CD4-positive, alpha-beta memory T cell (primary cell): ENCODE measurements at regions not wholly inside any gene's neighbourhood (a gene's known extent, or its start where the extent isn't known, plus 50 kb on each side); places are given as distances from the start of the nearest gene placed in this dataset.

Experiments used
- CTCF ChIA-PET: fragments of 350-600 bp; sonication (Branson Sonifier 250); formaldehyde crosslinking; loops from one replicate; lab custom pipeline; 2021; ENCODE audit warnings: inconsistent platforms; ENCODE audit not compliant: partially characterized antibody; lab: Charles Lee
- POLR2A ChIA-PET: fragments of 350-600 bp; sonication (Branson Sonifier 250); formaldehyde crosslinking; loops from one replicate; lab custom pipeline; 2021; ENCODE audit not compliant: partially characterized antibody; lab: Charles Lee
- DNase-seq, 5 donors: peaks; one replicate each; pipeline versions ENCODE4 v3.0.0 to v3.0.0-alpha.2; 2020 to 2022; ENCODE audit warnings: mixed read lengths in 1 of 5
- H3K27ac ChIP-seq: one replicate; pipeline ENCODE4 v1.7.0; 2013; ENCODE audit warnings: low read depth, low read length
- H3K27me3 ChIP-seq: 2 replicates; pipeline ENCODE4 v1.7.0; 2013; ENCODE audit warnings: mild to moderate bottlenecking, low read length, moderate library complexity; ENCODE audit not compliant: insufficient read depth
- H3K36me3 ChIP-seq: 2 replicates; pipeline ENCODE4 v1.7.0; 2013; ENCODE audit warnings: mild to moderate bottlenecking, low read length, moderate library complexity; ENCODE audit not compliant: insufficient read depth
- H3K4me1 ChIP-seq: 2 replicates; pipeline ENCODE4 v1.7.0; 2013; ENCODE audit warnings: mild to moderate bottlenecking, low read length, moderate library complexity; ENCODE audit not compliant: insufficient read depth
- H3K4me3 ChIP-seq, 2 donors: one replicate each; pipeline ENCODE4 v1.7.0; 2013; ENCODE audit warnings: low read length in 2 of 2, mild to moderate bottlenecking in 1 of 2
- H3K9me3 ChIP-seq, 2 donors: one replicate each; pipeline ENCODE4 v1.7.0; 2013; ENCODE audit warnings: low read length in 2 of 2, control low read depth in 1 of 2; ENCODE audit not compliant: control insufficient read depth in 1 of 2
- H3K27ac Mint-ChIP-seq, 7 donors: one replicate each; pipeline ENCODE4 v1.8.0; 2020 to 2021; ENCODE audit warnings: mixed read lengths in 7 of 7, mild to moderate bottlenecking in 6 of 7, inconsistent platforms in 3 of 7, moderate library complexity in 3 of 7
- H3K27me3 Mint-ChIP-seq, 2 donors: one replicate each; pipeline ENCODE4 v1.8.0; 2020 to 2021; ENCODE audit warnings: mixed read lengths in 2 of 2
- H3K36me3 Mint-ChIP-seq, 2 donors: one replicate each; pipeline ENCODE4 v1.8.0; 2020 to 2021; ENCODE audit warnings: mixed read lengths in 2 of 2, inconsistent platforms in 1 of 2, mild to moderate bottlenecking in 1 of 2
- H3K4me1 Mint-ChIP-seq, 4 donors: one replicate each; pipeline ENCODE4 v1.8.0; 2020 to 2021; ENCODE audit warnings: mixed read lengths in 4 of 4, mild to moderate bottlenecking in 1 of 4
- H3K4me3 Mint-ChIP-seq, 8 donors: one replicate each; pipeline ENCODE4 v1.8.0; 2020 to 2021; ENCODE audit warnings: mixed read lengths in 8 of 8, mild to moderate bottlenecking in 7 of 8, moderate library complexity in 6 of 8, inconsistent platforms in 3 of 8
- H3K9me3 Mint-ChIP-seq, 8 donors: one replicate each; pipeline ENCODE4 v1.8.0; 2020 to 2021; ENCODE audit warnings: mixed read lengths in 8 of 8, mild to moderate bottlenecking in 5 of 8, inconsistent platforms in 3 of 8, moderate library complexity in 1 of 8
- intact Hi-C: fragments of 100-400 bp; cut with micrococcal nuclease; formaldehyde crosslinking; loops from one replicate; pipeline ENCODE4 v1.15.1; 2023

DNA sequence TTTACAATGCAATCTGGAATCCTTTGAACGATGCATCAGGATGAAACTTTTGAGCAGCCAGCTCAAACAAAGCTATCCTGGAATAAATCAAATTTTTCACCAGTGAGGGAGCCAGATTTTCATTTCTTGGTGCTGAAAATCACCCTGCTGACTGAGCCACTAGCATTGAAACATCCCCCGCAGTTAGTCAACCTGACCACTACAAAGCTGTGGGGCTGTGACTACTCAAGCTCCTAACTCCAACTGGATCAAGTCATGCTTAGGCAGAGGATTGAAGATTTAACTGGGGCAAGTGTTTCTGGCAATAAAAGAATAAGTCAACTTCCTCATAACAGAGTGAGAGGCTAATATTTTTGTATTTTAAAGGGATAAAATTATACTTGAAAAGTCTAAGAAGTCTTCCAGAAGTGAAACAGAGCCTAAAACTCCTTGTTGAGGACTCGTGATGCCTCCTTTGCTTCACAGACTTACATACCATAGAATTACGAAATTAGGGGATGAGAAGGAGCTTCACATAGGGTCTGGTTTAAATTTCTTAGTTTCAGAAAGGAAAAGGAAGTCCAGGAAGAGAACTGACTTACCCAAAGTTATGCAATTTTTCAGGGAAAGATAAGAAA is 177.8 kb downstream of the SERPINI1 start:
- H3K9me3 Mint-ChIP-seq = peaks cover 0 to 2% (median 0%) of the 10 kb centered on the region in 8 donors
- no peak overlapping the region for H3K27ac Mint-ChIP-seq
- ChIA-PET POLR2A (no interaction called here), CTCF (no interaction called here)
- H3K36me3 Mint-ChIP-seq = no peaks in the 10 kb centered on the region
- H3K27me3 Mint-ChIP-seq = peaks cover 4 to 9% of the 10 kb centered on the region in 2 donors
- Histone ChIP-seq H3K36me3 (no peaks in the 10 kb centered on the region), H3K4me1 (no peaks in the 10 kb centered on the region), H3K27me3 (no peaks in the 10 kb centered on the region), H3K4me3 (no peak overlapping the region), H3K27ac (no peak overlapping the region), H3K9me3 (no peaks in the 10 kb centered on the region)
- no peak for DNase-seq
- H3K4me3 Mint-ChIP-seq = no peak overlapping the region
- intact Hi-C loops = no loop called here
- H3K4me1 Mint-ChIP-seq = no peaks in the 10 kb centered on the region

DNA sequence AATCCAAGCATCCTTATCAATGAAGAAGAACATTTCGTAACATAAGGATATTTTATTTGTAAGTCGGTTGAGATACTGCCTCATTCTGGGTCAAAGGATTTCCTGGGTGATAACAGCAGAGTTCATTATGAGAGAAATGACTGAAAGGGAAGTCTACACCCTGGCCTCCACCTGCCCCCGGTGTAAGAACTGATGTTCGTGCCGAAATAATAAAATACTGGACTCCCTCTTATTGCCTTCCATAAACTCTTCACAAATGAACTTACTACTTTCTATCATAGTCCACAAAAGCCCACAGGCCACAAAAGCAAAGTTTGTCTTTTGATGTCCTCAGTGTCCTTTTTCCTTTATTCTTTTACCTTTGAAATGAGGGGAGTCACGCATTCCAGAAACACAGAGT is 174.4 kb downstream of the SERPINI1 start:
- Mint-ChIP-seq H3K4me3 (no peak overlapping the region), H3K36me3 (no peaks in the 10 kb centered on the region), H3K27me3 (peaks cover 4 to 9% of the 10 kb centered on the region in 2 donors), H3K4me1 (no peaks in the 10 kb centered on the region), H3K9me3 (peaks cover 0 to 2% (median 0%) of the 10 kb centered on the region in 8 donors), H3K27ac (no peak overlapping the region)
- intact Hi-C loops = no loop called here
- Histone ChIP-seq H3K36me3 (no peaks in the 10 kb centered on the region), H3K9me3 (no peaks in the 10 kb centered on the region), H3K27ac (no peak overlapping the region), H3K4me3 (no peak overlapping the region), H3K27me3 (no peaks in the 10 kb centered on the region), H3K4me1 (no peaks in the 10 kb centered on the region)
- no peak for DNase-seq
- POLR2A ChIA-PET = no interaction called here
- CTCF ChIA-PET = no interaction called here

DNA sequence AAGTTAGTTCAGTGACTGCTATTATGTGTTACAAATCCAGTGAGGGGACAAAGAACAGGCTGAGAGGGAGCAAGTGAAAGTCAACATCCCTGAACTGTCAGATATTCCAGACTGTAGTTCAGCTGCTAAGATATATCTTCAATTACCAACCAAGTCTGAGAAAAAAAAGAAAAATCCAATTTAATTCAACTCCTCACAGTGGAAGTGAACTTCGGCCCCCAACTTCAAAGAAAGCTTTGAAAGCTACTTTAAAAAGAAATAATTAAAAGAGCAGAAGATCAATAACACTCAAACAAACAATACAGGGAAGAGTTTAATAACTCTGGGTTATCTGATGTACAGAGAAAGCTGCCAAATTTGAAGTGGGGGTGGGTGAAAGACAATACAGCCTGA is 174.0 kb downstream of the SERPINI1 start:
- Histone ChIP-seq H3K9me3 (no peaks in the 10 kb centered on the region), H3K4me3 (no peak overlapping the region), H3K27me3 (no peaks in the 10 kb centered on the region), H3K36me3 (no peaks in the 10 kb centered on the region), H3K27ac (no peak overlapping the region), H3K4me1 (no peaks in the 10 kb centered on the region)
- Mint-ChIP-seq H3K36me3 (no peaks in the 10 kb centered on the region), H3K27ac (no peak overlapping the region), H3K4me1 (no peaks in the 10 kb centered on the region), H3K9me3 (peaks cover 0 to 2% (median 0%) of the 10 kb centered on the region in 8 donors), H3K4me3 (no peak overlapping the region), H3K27me3 (peaks cover 4 to 9% of the 10 kb centered on the region in 2 donors)
- intact Hi-C loops = no loop called here
- DNase-seq = no peak
- POLR2A ChIA-PET = no interaction called here
- CTCF ChIA-PET = no interaction called here

DNA sequence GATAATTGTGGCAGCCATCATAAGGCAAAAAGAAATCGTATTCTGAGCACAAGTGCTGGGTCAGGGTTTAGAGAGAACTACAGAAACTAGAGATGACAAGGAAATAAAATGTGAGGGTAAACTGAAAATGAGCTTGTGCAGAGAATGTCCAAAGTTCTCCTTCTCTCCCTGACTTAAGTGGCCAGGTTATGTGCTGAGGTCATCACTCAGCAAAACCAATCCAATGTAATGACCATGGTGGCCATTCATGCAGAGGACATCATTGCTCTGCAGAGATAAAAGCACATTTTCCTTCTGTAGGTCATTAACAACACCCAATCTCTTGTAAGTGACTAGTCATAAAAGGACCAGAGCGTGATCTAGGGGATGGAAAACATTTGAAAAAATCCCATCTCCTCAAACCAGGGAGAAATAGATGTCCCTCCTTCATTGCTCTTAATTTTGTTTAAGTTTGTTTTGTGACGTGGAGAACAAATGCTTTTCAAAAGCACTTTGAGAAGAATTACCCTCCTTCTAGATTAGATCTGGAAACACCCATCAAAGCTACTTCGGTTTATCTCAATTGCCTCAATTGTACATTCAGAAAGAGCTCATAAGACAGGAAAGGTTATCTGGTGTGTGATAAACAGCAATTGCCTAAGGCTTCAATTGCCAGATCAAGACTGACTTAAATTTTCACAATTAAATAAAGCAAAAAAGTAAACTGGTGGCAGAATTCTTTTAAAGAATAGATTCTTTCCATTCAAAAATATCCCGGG is 173.4 kb downstream of the SERPINI1 start:
- no peaks in the 10 kb centered on the region for H3K36me3 ChIP-seq
- ChIA-PET CTCF (no interaction called here), POLR2A (no interaction called here)
- no peak for DNase-seq
- H3K4me3 ChIP-seq = no peak overlapping the region
- intact Hi-C loops = no loop called here
- H3K9me3 ChIP-seq = no peaks in the 10 kb centered on the region
- H3K4me1 ChIP-seq = no peaks in the 10 kb centered on the region
- no peaks in the 10 kb centered on the region for H3K4me1 Mint-ChIP-seq
- H3K27me3 ChIP-seq = no peaks in the 10 kb centered on the region
- H3K4me3 Mint-ChIP-seq = no peak overlapping the region
- H3K9me3 Mint-ChIP-seq = peaks cover 0 to 2% (median 0%) of the 10 kb centered on the region in 8 donors
- H3K27ac Mint-ChIP-seq = no peak overlapping the region
- no peaks in the 10 kb centered on the region for H3K36me3 Mint-ChIP-seq
- H3K27ac ChIP-seq = no peak overlapping the region
- H3K27me3 Mint-ChIP-seq = peaks cover 5 to 10% of the 10 kb centered on the region in 2 donors

DNA sequence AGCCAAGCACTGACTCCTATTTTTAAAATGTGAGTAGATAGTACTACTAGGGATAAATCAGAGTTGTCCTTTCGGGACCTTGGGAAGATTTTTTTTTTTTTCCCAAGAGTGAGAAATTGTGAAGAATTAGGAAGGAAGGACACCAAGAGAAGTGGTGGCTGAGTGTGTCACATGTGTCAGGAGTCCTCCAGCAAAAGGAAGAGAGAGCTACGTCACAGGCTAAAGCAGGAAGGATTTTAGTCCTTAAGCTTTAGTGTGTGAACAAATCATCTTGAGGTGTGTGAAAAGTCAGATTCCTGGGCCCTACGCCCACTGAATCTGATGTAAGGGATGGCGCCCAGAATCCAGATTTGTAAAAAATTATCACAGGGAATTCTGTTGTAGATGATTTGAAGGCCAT is 172.7 kb downstream of the SERPINI1 start:
- intact Hi-C loops = no loop called here

DNA sequence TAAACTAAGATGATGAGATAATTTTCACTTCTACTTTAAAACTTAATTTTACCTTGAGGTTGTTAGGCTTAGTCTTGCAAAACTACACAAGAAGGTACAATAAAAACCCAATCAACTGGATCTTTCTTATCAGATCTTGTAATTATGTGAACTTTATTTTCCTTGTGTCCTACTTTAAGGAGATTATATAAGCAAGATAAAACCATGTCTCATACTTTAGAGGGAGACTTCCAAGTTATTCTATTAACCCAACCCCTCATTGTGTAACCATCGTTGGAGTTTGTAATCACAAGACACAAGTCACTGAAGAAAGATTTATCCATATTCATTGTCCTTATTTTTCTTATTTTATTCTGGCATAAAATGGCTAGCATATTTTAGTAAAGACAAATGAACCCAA is 165.6 kb downstream of the SERPINI1 start:
- Mint-ChIP-seq H3K27me3 (peaks cover 2 to 4% of the 10 kb centered on the region in 2 donors), H3K36me3 (no peaks in the 10 kb centered on the region), H3K9me3 (no peaks in the 10 kb centered on the region), H3K4me1 (no peaks in the 10 kb centered on the region), H3K27ac (no peak overlapping the region), H3K4me3 (no peak overlapping the region)
- H3K9me3 ChIP-seq = no peaks in the 10 kb centered on the region
- intact Hi-C loops = no loop called here
- H3K27ac ChIP-seq = no peak overlapping the region
- H3K4me1 ChIP-seq = no peaks in the 10 kb centered on the region
- CTCF ChIA-PET = no interaction called here
- no peaks in the 10 kb centered on the region for H3K27me3 ChIP-seq
- H3K4me3 ChIP-seq = no peak overlapping the region
- no peaks in the 10 kb centered on the region for H3K36me3 ChIP-seq
- no peak for DNase-seq
- POLR2A ChIA-PET = no interaction called here

More for the DNA sequence above, 172.7 kb downstream of the SERPINI1 start:
- DNase-seq = no peak
- Mint-ChIP-seq H3K27ac (no peak overlapping the region), H3K27me3 (peaks cover 6 to 13% of the 10 kb centered on the region in 2 donors), H3K36me3 (no peaks in the 10 kb centered on the region), H3K9me3 (peaks cover 0 to 2% (median 0%) of the 10 kb centered on the region in 8 donors), H3K4me3 (no peak overlapping the region), H3K4me1 (no peaks in the 10 kb centered on the region)
- ChIA-PET CTCF (no interaction called here), POLR2A (no interaction called here)
- Histone ChIP-seq H3K27me3 (no peaks in the 10 kb centered on the region), H3K4me3 (no peak overlapping the region), H3K9me3 (no peaks in the 10 kb centered on the region), H3K4me1 (no peaks in the 10 kb centered on the region), H3K36me3 (no peaks in the 10 kb centered on the region), H3K27ac (no peak overlapping the region)

DNA sequence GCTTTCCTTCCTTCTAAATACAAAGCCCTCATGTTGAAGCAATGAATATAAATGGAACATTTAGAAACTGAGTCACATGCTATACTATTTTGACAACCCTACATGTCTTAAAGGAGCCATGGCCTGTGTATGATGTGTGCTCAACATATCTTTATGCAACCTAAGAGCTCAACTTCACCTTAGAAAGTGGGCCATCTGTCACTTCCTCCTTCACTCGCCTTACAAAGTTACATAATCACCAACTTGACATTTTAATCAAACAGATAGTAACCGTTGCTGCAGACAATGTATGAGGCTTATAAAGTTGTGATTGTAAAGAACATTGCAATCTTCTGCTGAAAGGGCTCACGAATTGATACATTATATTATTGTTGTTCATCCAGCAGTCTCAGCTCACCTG is 163.6 kb downstream of the SERPINI1 start:
- Mint-ChIP-seq H3K27me3 (peaks cover 2 to 4% of the 10 kb centered on the region in 2 donors), H3K9me3 (no peaks in the 10 kb centered on the region), H3K36me3 (no peaks in the 10 kb centered on the region), H3K4me1 (no peaks in the 10 kb centered on the region), H3K27ac (no peak overlapping the region), H3K4me3 (no peak overlapping the region)
- H3K9me3 ChIP-seq = no peaks in the 10 kb centered on the region
- H3K27me3 ChIP-seq = no peaks in the 10 kb centered on the region
- intact Hi-C loops = no loop called here
- H3K4me1 ChIP-seq = no peaks in the 10 kb centered on the region
- ChIA-PET POLR2A (no interaction called here), CTCF (interaction anchor here (1.3 to 1.9 kb wide), 2 partner anchors 10 to 18 kb away, joined by 3 to 4 read pairs; no protein-coding TSS in a partner anchor)
- no peaks in the 10 kb centered on the region for H3K36me3 ChIP-seq
- no peak overlapping the region for H3K27ac ChIP-seq
- no peak overlapping the region for H3K4me3 ChIP-seq
- no peak for DNase-seq
